Prostate gland (tissue), 2 donors: ENCODE measurements at regions not wholly inside any gene's neighbourhood (a gene's known extent, or its start where the extent isn't known, plus 50 kb on each side); places are given as distances from the start of the nearest gene placed in this dataset.

Source experiments
- DNase-seq: peaks from one replicate; pipeline ENCODE4 v3.0.0-alpha.2; 2019; ENCODE audit warnings: low spot score
- H3K27ac ChIP-seq, 2 donors: fragments of 200-600 bp; sonication (generic); 2 replicates each; pipeline ENCODE4 v1.5.1; 2017 to 2019
- H3K27me3 ChIP-seq: fragments of 200-600 bp; sonication (generic); replicated peaks from 2 replicates; pipeline ENCODE4 v1.5.1; 2019; ENCODE audit not compliant: insufficient read depth
- H3K36me3 ChIP-seq, 2 donors: fragments of 200-600 bp; sonication (generic); 1 replicate in 1 of 2; 2 replicates in 1 of 2; pipeline versions ENCODE4 v1.5.1 to v1.8.1; 2017 to 2019
- H3K4me1 ChIP-seq: fragments of 200-600 bp; sonication (generic); replicated peaks from 2 replicates; pipeline ENCODE4 v1.5.1; 2019
- H3K4me3 ChIP-seq, 2 donors: fragments of 200-600 bp; sonication (generic); 2 replicates each; pipeline ENCODE4 v1.5.1; 2017 to 2019
- H3K9me3 ChIP-seq: fragments of 200-600 bp; sonication (generic); 2 replicates; pipeline ENCODE4 v1.5.1; 2017
- POLR2A ChIP-seq: fragments of 450-650 bp; IDR thresholded peaks from one replicate; pipeline ENCODE4 v1.6.1; 2016; ENCODE audit warnings: antibody characterized with exemption, mild to moderate bottlenecking
- POLR2AphosphoS5 ChIP-seq: sonication (generic); formaldehyde crosslinking; IDR thresholded peaks from one replicate; pipeline ENCODE4 v1.6.1; 2017; ENCODE audit warnings: antibody characterized with exemption
- WGBS: methylation state at CpG from one replicate; pipeline ENCODE4 v1.1.5; 2018; 5-methylcytosine and 5-hydroxymethylcytosine counted together
- intact Hi-C: fragments of 100-400 bp; cut with DNase I; formaldehyde crosslinking; loops from one replicate; pipeline ENCODE4 v1.14.2; 2022
- TF ChIP-seq, protein P1 (sequence below), 4 experiments: fragments of 200-600 bp in 2 of 4; fragments of 450-650 bp in 2 of 4; sonication (generic) in 2 of 4; IDR thresholded peaks; 1 replicate in 3 of 4; 2 replicates in 1 of 4; pipeline ENCODE4 v1.5.1; 2016 to 2019; ENCODE audit warnings: antibody characterized with exemption in 4 of 4, mild to moderate bottlenecking in 2 of 4, moderate library complexity in 2 of 4

DNA sequence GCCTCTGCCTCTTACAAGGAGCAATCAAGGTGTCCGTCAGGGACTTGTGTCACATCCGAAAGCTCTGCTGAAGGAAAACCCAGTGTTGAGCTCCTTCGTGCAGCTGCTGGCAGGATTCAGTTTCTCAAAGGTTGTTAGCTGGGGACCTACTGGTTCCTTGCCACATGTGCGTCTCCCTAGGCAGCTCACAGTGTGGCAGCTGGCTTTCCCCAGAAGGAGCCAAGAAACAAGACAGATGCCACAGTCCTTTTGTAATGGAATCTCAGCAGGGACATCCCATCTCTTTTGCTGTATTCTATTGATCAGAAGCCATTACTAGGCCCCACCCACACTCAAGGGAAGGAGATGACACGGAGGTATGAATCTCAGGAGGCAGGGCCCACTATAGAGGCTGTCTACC lies 488.8 kb downstream of the CD83 start:
- intact Hi-C loops = no loop called here
- WGBS = 91% methylated on average over 5 of the region's 5 CpGs

GRCh38 chr6:14610141-14610540 lies 492.6 kb downstream of the CD83 start:
- DNase-seq = no peak
- H3K27ac ChIP-seq = no peak overlapping the region
- H3K4me3 ChIP-seq = no peak overlapping the region
- H3K4me1 ChIP-seq = no peaks in the 10 kb centered on the region
- no peaks in the 10 kb centered on the region for H3K27me3 ChIP-seq
- H3K36me3 ChIP-seq = no peaks in the 10 kb centered on the region
- intact Hi-C loops = no loop called here
- 96% methylated on average over 4 of the region's 4 CpGs for WGBS
- no peaks in the 10 kb centered on the region for H3K9me3 ChIP-seq
- TF ChIP-seq, protein P1, sequence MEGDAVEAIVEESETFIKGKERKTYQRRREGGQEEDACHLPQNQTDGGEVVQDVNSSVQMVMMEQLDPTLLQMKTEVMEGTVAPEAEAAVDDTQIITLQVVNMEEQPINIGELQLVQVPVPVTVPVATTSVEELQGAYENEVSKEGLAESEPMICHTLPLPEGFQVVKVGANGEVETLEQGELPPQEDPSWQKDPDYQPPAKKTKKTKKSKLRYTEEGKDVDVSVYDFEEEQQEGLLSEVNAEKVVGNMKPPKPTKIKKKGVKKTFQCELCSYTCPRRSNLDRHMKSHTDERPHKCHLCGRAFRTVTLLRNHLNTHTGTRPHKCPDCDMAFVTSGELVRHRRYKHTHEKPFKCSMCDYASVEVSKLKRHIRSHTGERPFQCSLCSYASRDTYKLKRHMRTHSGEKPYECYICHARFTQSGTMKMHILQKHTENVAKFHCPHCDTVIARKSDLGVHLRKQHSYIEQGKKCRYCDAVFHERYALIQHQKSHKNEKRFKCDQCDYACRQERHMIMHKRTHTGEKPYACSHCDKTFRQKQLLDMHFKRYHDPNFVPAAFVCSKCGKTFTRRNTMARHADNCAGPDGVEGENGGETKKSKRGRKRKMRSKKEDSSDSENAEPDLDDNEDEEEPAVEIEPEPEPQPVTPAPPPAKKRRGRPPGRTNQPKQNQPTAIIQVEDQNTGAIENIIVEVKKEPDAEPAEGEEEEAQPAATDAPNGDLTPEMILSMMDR (IDR thresholded peaks at IDR 0.05) = no peak
- TF ChIP-seq POLR2AphosphoS5 = no peak
- no peak for TF ChIP-seq POLR2A

More for the DNA sequence above, 488.8 kb downstream of the CD83 start:
- Histone ChIP-seq H3K4me3 (no peak overlapping the region), H3K9me3 (no peaks in the 10 kb centered on the region), H3K4me1 (no peaks in the 10 kb centered on the region), H3K27me3 (no peaks in the 10 kb centered on the region), H3K27ac (no peak overlapping the region), H3K36me3 (no peaks in the 10 kb centered on the region)
- no peak for DNase-seq
- TF ChIP-seq, protein P1 (IDR thresholded peaks at IDR 0.05) = no peak
- TF ChIP-seq POLR2AphosphoS5 = no peak
- no peak for TF ChIP-seq POLR2A

GRCh38 chr6:14612016-14612980 lies 494.7 kb downstream of the CD83 start:
- TF ChIP-seq POLR2AphosphoS5 (no peak), POLR2A (no peak)
- TF ChIP-seq, protein P1 (IDR thresholded peaks at IDR 0.05) = no peak
- WGBS = 80% methylated on average over 14 of the region's 14 CpGs
- H3K4me1 ChIP-seq = no peaks in the 10 kb centered on the region

DNA sequence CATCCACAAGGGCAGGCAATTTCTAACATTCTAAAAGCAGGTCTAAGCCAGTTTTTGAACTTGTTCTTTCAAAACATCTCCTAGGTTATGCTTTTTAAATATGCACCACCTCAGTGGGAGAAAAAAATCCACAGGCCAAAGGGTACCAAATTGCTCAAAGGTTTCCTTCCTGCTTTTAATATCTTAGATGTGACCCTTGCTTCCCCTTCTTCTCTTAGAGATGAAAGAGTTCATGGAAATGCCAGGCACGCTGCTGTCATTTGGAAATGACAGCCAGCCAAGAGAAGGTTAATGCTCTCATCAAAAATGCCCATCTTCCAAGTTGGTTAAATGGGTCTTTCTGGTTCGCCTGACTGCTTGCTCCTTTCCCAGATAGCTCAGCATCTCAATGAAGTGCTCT lies 497.1 kb downstream of the CD83 start:
- intact Hi-C loops = no loop called here
- TF ChIP-seq POLR2AphosphoS5 (no peak), POLR2A (no peak)
- TF ChIP-seq, protein P1 (IDR thresholded peaks at IDR 0.05) = no peak

More at GRCh38 chr6:14612016-14612980, 494.7 kb downstream of the CD83 start:
- DNase-seq = no peak
- no peak overlapping the region for H3K27ac ChIP-seq
- no peak overlapping the region for H3K4me3 ChIP-seq
- intact Hi-C loops = no loop called here
- H3K27me3 ChIP-seq = no peaks in the 10 kb centered on the region
- H3K9me3 ChIP-seq = no peaks in the 10 kb centered on the region
- H3K36me3 ChIP-seq = no peaks in the 10 kb centered on the region

GRCh38 chr6:14616656-14617055 lies 499.1 kb downstream of the CD83 start:
- no peak for TF ChIP-seq POLR2A
- TF ChIP-seq, protein P1 (IDR thresholded peaks at IDR 0.05) = no peak
- TF ChIP-seq POLR2AphosphoS5 = no peak
- 88% methylated on average over 9 of the region's 9 CpGs for WGBS
- intact Hi-C loops = no loop called here
- Histone ChIP-seq H3K9me3 (no peaks in the 10 kb centered on the region), H3K27ac (no peak overlapping the region), H3K27me3 (no peaks in the 10 kb centered on the region), H3K4me1 (peaks cover 6% of the 10 kb centered on the region), H3K4me3 (no peak overlapping the region), H3K36me3 (no peaks in the 10 kb centered on the region)
- DNase-seq = no peak

More for the DNA sequence above, 497.1 kb downstream of the CD83 start:
- Histone ChIP-seq H3K36me3 (no peaks in the 10 kb centered on the region), H3K4me1 (no peaks in the 10 kb centered on the region), H3K27ac (no peak overlapping the region), H3K9me3 (no peaks in the 10 kb centered on the region), H3K27me3 (no peaks in the 10 kb centered on the region), H3K4me3 (no peak overlapping the region)
- WGBS = 100% methylated on average over 2 of the region's 2 CpGs
- DNase-seq = no peak
